Astrocyte of the cerebellum (primary cell): ENCODE measurements at regions not wholly inside any gene's neighbourhood (a gene's known extent, or its start where the extent isn't known, plus 50 kb on each side); places are given as distances from the start of the nearest gene placed in this dataset.

Source experiments
- DNase-seq: peaks from one replicate; pipeline ENCODE4 v3.0.0-alpha.2; 2011; ENCODE audit warnings: low read depth
- H3K4me3 ChIP-seq: 2 replicates; pipeline ENCODE4 v1.5.1; 2011; ENCODE audit warnings: mild to moderate bottlenecking, low read depth, low read length, moderate library complexity
- CTCF ChIP-seq: IDR thresholded peaks from 2 replicates; pipeline ENCODE4 v1.5.1; 2012; ENCODE audit warnings: low read length, low read depth, moderate library complexity, mild to moderate bottlenecking; ENCODE audit errors: missing control alignments
- in situ Hi-C: cut with HindIII; loops from 2 replicates; pipeline ENCODE4 v1.10.0; 2017; ENCODE audit warnings: low sequenced_read_pairs

GRCh38 chr14:71336489-71337192 is 429.4 kb downstream of the PCNX1 start:
- DNase-seq, result no peak
- in situ Hi-C loops, result no loop called here

GRCh38 chr14:71338153-71338552 is 430.9 kb downstream of the PCNX1 start:
- DNase-seq, result no peak
- no peak for TF ChIP-seq CTCF
- H3K4me3 ChIP-seq, result no peak overlapping the region
- in situ Hi-C loops, result no loop called here

More at GRCh38 chr14:71336489-71337192, 429.4 kb downstream of the PCNX1 start:
- TF ChIP-seq CTCF, result no peak
- H3K4me3 ChIP-seq, result no peak overlapping the region

GRCh38 chr14:71339650-71340415 is 432.6 kb downstream of the PCNX1 start:
- H3K4me3 ChIP-seq, result no peak overlapping the region
- no peak for DNase-seq
- TF ChIP-seq CTCF, result no peak
- in situ Hi-C loops, result no loop called here

GRCh38 chr14:71341156-71341555 is 433.9 kb downstream of the PCNX1 start:
- no peak for DNase-seq
- in situ Hi-C loops, result no loop called here
- H3K4me3 ChIP-seq, result no peak overlapping the region

GRCh38 chr14:71343724-71344123 is 436.5 kb downstream of the PCNX1 start:
- in situ Hi-C loops, result no loop called here
- no peak for DNase-seq
- no peak for TF ChIP-seq CTCF
- no peak overlapping the region for H3K4me3 ChIP-seq

More at GRCh38 chr14:71341156-71341555, 433.9 kb downstream of the PCNX1 start:
- no peak for TF ChIP-seq CTCF

GRCh38 chr14:71344506-71344905 is 437.2 kb downstream of the PCNX1 start:
- H3K4me3 ChIP-seq, result no peak overlapping the region
- in situ Hi-C loops, result no loop called here
- no peak for DNase-seq
- TF ChIP-seq CTCF, result no peak
